ENCODE measurements at regions not wholly inside any gene's neighbourhood (a gene's known extent, or its start where the extent isn't known, plus 50 kb on each side); places are given as distances from the start of the nearest gene placed in this dataset.

DNA sequence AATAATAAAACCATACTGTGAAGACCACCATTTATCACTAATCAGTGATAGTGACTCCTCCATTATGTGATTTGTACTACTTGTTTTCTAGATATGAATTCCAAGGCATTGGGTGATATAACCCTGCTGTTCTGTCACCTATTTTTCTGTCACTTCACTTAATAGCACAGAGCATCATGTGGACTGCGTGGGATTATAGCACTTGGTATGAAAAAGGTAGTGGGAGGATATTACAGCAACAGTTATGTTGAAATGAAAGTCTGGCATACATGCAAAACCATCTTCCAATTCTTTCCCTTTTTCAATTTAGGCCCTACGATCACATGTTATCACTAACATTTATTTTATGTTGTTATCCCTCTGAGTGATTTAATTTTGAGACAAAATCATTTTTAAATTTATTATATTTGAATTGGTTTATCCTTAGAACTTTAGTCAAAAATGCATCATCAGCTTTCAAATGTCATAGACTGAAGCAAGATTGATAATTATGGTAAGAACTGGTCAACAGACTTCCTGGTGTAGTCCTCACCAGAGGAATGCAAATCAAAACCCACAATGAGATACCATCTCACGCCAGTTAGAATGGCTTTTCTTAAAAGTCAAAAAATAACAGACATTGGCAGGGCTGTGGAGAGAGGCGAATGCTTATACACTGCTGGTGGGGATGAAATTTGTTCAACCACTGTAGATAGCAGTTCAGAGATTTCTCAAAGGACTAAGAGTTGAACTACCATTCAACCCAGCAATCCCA is 242.6 kb downstream of the IKZF2 start:
- H3K36me3 ChIP-seq, result no peaks in the 10 kb centered on the region
- peaks cover 0 to 5% of the 10 kb centered on the region in 2 donors for H3K4me1 ChIP-seq
- DNase-seq, result no peak
- intact Hi-C loops (cut with DNase I; ENCODE audit: low total_unique reads), result no loop called here
- H3K27me3 ChIP-seq, result no peaks in the 10 kb centered on the region
- TF ChIP-seq CTCF (IDR thresholded peaks at IDR 0.05) (no peak), POLR2A (IDR thresholded peaks at IDR 0.05) (no peak)
- no peak overlapping the region for H3K4me3 ChIP-seq
- H3K9me3 ChIP-seq, result peaks cover 0 to 4% of the 10 kb centered on the region in 2 donors
- H3K27ac ChIP-seq, result no peak overlapping the region

GRCh38 chr2:212908031-212908430 is 243.4 kb downstream of the IKZF2 start:
- H3K27ac ChIP-seq, result no peak overlapping the region
- H3K4me3 ChIP-seq, result no peak overlapping the region
- TF ChIP-seq CTCF (IDR thresholded peaks at IDR 0.05) (no peak), POLR2A (IDR thresholded peaks at IDR 0.05) (no peak)
- peaks cover 0 to 5% of the 10 kb centered on the region in 2 donors for H3K4me1 ChIP-seq
- intact Hi-C loops (cut with DNase I; ENCODE audit: low total_unique reads), result no loop called here
- no peaks in the 10 kb centered on the region for H3K27me3 ChIP-seq
- no peaks in the 10 kb centered on the region for H3K36me3 ChIP-seq
- H3K9me3 ChIP-seq, result peaks cover 0 to 4% of the 10 kb centered on the region in 2 donors
- DNase-seq, result no peak

DNA sequence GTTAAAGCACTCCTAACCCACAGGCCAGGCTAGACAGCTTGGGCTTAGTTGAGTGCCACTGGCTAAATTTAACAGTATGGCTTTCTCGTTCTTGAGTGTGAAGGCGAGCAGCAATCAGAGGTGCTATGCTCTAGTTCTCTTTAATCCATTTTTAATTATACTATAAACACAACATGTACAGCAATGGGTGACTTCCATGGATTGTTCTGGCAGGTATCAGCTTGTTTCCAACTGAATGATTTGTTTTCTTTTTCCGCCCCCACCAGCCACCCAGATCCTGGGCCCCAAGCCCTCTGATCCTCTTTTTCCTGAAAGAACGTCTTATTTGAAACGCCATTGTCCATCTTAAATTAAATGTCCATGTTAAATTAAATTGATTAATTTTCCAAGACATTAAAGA is 244.8 kb downstream of the IKZF2 start:
- Histone ChIP-seq H3K36me3 (no peaks in the 10 kb centered on the region), H3K27me3 (no peaks in the 10 kb centered on the region), H3K9me3 (peaks cover 0 to 4% of the 10 kb centered on the region in 2 donors), H3K4me1 (peaks cover 0 to under 1% of the 10 kb centered on the region in 2 donors), H3K27ac (no peak overlapping the region), H3K4me3 (no peak overlapping the region)
- DNase-seq, result no peak
- intact Hi-C loops (cut with DNase I; ENCODE audit: low total_unique reads), result no loop called here
- no peak for TF ChIP-seq POLR2A (IDR thresholded peaks at IDR 0.05)
- no peak for TF ChIP-seq CTCF (IDR thresholded peaks at IDR 0.05)

DNA sequence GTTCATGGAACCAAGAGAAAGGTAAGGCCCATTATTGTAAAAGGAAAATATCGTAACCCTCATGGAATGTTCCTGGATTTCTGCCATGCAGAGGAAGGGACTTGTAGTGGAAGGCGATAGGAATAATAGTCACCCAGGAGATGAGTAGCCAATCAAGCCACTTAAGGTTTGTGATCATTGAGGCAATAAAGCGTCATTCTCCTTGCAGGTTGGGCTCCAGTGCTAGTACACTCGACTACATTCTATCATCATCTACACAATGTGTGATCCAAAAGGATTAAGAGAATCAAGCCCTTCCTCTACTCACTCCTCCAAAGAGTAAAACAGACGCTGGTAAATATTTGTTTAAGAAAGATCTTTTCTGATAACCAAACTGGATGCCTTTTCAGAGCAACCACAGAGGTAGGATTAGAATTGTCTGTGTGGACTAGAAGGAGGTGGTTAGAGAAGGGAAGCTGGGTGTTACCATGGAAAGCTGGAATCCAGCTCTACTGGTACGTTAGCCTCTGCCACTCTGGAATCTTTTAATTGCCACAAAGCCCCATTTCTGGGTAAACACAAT is 245.7 kb downstream of the IKZF2 start:
- H3K9me3 ChIP-seq, result peaks cover 0 to 4% of the 10 kb centered on the region in 2 donors
- H3K4me3 ChIP-seq, result no peak overlapping the region
- no peak for DNase-seq
- TF ChIP-seq POLR2A (IDR thresholded peaks at IDR 0.05) (no peak), CTCF (IDR thresholded peaks at IDR 0.05) (no peak)
- no peaks in the 10 kb centered on the region for H3K4me1 ChIP-seq
- H3K27ac ChIP-seq, result no peak overlapping the region
- H3K36me3 ChIP-seq, result no peaks in the 10 kb centered on the region
- H3K27me3 ChIP-seq, result no peaks in the 10 kb centered on the region
- intact Hi-C loops (cut with DNase I; ENCODE audit: low total_unique reads), result no loop called here

GRCh38 chr2:212904646-212905045 is 246.8 kb downstream of the IKZF2 start:
- TF ChIP-seq CTCF (IDR thresholded peaks at IDR 0.05), result no peak
- no peak for TF ChIP-seq POLR2A (IDR thresholded peaks at IDR 0.05)
- Histone ChIP-seq H3K27me3 (no peaks in the 10 kb centered on the region), H3K4me1 (no peaks in the 10 kb centered on the region), H3K9me3 (no peaks in the 10 kb centered on the region), H3K36me3 (no peaks in the 10 kb centered on the region), H3K4me3 (no peak overlapping the region), H3K27ac (no peak overlapping the region)
- no peak for DNase-seq
- intact Hi-C loops (cut with DNase I; ENCODE audit: low total_unique reads), result no loop called here
